A673 (cell line): ENCODE measurements at regions not wholly inside any gene's neighbourhood (a gene's known extent, or its start where the extent isn't known, plus 50 kb on each side); places are given as distances from the start of the nearest gene placed in this dataset.

ENCODE experiments used
- CTCF ChIP-seq: fragments of 300-800, 200-600 bp; sonication (generic); conservative IDR thresholded peaks from 2 replicates; pipeline ENCODE4 v1.5.1; 2017; ENCODE audit warnings: low read depth, mild to moderate bottlenecking, antibody characterized with exemption, low read length, moderate library complexity, mixed read lengths
- EZH2 ChIP-seq: fragments of 200-600 bp; sonication (generic); IDR thresholded peaks from 2 replicates; pipeline ENCODE4 v1.6.1; 2017; ENCODE audit warnings: borderline replicate concordance, low read depth, mild to moderate bottlenecking, mixed read lengths, antibody characterized with exemption, low read length; ENCODE audit not compliant: poor library complexity, severe bottlenecking

- TF ChIP-seq CTCF (no peak), EZH2 (no peak)
Observed at GRCh38 chr4:36794716-36795115, 449.8 kb upstream of the NWD2 start.
